GM19452 (cell line): ENCODE measurements at regions not wholly inside any gene's neighbourhood (a gene's known extent, or its start where the extent isn't known, plus 50 kb on each side); places are given as distances from the start of the nearest gene placed in this dataset.

Experiments
- ATAC-seq: cut with Tn5 transposase; IDR thresholded peaks from one replicate; pipeline ENCODE4 v1.9.1; 2021; ENCODE audit not compliant: unreplicated experiment

DNA sequence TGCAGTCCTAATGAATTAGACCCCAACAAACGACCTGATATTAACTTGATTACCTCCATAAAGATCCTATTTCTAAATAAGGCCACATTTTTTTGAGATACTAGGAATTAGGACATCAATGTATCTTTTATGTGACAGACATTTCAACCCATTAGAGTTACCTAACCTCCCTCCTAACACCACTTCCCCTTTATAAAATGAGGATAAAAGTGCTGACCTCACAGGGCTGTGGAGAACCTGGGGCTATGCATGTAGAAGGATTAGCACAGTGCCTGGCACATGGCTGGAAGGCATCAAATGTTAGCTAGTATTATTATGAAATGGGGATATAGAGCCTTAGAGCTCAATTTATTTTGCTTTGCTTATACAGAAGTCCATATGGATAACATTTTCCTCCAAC is 53.5 kb upstream of the LRRN1 start:
- ATAC-seq, result no peak

DNA sequence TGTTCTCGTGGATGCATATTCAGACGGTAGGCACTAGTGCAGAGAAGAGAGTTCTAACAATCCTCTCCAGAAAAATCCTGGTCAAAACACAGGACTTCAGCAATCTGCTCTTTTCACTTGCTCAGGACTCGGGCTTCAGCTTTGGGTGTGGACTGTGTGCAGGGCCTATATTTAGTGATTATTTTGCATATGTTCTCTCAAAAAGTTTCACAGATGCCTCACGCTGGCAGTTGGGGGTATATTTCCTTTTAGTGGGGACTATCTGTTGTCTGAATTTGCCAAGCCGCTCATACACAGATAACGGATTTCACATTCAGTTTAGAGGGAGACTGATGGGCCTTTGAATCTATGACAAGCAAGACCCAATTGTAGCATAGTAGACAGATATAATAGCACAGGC is 54.4 kb upstream of the LRRN1 start:
- no peak for ATAC-seq

DNA sequence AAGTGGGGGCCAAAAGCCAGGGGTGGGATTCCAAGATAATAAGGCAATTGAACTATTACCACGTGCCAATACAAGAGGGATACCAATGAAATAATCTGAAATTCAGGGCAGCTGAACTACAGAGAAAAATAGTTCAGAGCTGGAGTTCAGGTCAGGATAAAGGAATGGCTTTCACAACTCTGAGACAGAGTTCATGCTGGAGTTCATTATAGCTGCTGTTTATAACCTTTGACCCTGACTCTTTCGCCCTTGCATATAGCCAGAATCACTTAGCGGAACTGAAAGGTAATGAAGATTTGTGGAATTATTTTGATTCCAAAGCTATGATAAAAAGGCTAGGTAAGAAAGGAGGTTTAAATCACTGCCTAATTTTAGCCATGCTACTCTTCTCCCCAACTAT is 55.5 kb upstream of the LRRN1 start:
- no peak for ATAC-seq

DNA sequence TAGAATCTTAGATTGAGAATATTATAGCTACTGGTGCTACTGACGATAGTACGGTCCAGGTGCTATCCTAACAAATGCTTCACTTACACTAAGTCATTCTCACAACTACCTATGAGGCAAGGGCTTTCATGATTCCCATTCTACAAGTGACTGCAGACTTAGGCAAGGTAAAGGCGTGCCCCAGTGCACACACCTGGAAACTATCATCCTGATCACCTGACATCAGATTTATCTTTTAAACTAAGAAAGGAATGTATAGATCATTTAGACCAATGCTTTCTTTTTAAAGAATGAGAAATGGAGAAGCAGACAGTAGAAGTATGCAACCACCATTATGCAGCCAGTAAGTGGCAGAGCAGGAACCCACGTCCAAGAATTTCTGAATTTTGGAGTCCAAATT is 59.2 kb upstream of the LRRN1 start:
- no peak for ATAC-seq

DNA sequence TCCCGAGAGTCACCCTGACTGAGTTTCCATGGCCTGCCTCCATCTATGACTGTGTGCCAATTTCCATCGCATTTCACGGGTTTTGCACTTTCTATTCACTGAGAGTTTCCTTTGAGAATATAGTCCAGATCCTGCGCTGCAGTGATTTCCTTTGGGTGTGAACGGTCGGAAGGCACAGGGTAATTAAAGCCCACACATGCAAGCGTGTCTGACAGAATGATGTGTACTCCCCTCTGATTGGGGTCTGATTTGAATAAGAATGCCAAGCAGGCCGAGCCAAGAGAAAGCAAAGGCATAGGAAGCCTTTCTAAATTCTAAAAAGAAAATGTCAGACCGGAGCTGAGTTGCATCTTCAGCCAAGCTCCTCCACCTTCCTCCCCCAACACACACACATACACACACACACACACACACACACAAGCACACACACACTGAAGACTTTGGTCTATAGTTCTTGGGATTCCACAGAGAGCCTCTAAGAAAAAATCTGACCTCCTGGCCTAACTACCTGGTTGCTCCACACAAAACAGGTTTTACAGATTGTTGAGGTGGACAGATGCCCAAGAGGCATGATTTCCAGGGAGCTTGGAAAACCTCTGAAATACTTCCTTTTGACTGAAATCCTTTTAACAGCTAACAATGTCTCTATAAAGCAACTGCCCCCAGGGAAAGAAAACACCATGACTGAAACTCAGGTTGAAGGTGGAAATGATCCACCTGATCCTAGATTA is 59.7 kb upstream of the LRRN1 start:
- ATAC-seq, result no peak

GRCh38 chr3:3737531-3737930 is 61.7 kb upstream of the LRRN1 start:
- ATAC-seq, result no peak

- ATAC-seq, result no peak
Observed at GRCh38 chr3:3735919-3736318, 63.3 kb upstream of the LRRN1 start.

GRCh38 chr3:3734881-3735280 is 64.3 kb upstream of the LRRN1 start:
- no peak for ATAC-seq

DNA sequence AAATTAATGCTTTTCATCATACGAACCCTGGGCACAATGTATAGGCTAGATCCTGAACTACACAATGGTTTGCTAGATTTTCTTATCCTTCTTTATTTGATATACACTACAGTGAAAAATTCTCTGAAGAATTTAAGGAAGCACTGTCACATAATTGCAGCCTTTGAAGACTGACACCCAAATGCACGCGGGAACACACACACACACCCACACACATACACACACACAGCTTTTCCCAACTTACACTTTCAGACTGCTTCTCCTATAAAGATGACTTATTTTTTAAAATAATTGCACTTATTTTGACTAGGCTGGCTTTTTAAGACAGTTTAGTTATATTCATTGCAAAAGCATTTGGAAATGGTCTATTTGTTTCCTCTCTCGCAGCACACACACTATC is 70.0 kb upstream of the LRRN1 start:
- ATAC-seq, result no peak

- ATAC-seq, result no peak
Observed at GRCh38 chr3:3726549-3726948, 72.7 kb upstream of the LRRN1 start.

DNA sequence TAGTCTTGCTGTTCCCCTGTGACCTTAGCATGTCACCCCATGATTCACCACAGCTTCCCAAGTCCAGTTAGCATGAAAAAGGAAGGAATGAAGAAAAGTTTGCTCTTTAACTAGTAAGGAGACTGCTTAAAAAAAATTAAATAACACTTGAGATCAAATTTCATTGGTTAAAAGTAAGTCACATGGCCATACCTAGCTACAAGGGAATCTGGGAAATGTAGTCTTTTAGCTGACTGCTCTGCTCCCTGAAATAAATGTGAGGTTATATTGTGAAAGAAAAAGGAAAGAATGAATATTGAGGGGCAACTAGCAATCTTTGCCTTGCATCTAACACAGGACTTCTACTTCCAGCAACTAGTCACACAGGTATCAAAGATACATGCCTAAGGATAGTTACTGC is 84.7 kb upstream of the LRRN1 start:
- ATAC-seq, result no peak

GRCh38 chr3:3712971-3713370 is 86.3 kb upstream of the LRRN1 start:
- ATAC-seq, result no peak

- ATAC-seq, result no peak
Observed at GRCh38 chr3:3708769-3709115, 90.5 kb upstream of the LRRN1 start.

GRCh38 chr3:3707858-3708768 is 91.1 kb upstream of the LRRN1 start:
- no peak for ATAC-seq

- ATAC-seq, result no peak
Observed at GRCh38 chr3:3705090-3705775, 94.0 kb upstream of the LRRN1 start.

DNA sequence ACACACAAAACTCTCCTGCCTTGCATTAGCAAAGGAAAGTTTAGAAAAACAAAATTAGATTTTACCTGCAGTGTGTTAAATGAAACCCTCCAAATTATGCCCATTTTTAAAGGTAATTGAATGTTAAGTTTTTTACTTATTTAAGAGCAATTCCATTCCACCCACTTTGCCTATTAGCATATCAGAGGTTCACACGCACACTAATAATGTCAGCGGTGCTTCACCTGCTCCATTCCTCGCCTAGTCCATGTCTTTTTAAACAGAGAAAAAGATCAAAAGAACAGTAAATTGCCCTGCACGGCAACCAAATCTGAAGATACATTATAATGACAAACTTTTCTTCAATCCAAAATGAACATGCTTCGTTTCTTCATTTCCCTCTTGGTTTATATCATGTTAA is 97.3 kb upstream of the LRRN1 start:
- ATAC-seq, result no peak

DNA sequence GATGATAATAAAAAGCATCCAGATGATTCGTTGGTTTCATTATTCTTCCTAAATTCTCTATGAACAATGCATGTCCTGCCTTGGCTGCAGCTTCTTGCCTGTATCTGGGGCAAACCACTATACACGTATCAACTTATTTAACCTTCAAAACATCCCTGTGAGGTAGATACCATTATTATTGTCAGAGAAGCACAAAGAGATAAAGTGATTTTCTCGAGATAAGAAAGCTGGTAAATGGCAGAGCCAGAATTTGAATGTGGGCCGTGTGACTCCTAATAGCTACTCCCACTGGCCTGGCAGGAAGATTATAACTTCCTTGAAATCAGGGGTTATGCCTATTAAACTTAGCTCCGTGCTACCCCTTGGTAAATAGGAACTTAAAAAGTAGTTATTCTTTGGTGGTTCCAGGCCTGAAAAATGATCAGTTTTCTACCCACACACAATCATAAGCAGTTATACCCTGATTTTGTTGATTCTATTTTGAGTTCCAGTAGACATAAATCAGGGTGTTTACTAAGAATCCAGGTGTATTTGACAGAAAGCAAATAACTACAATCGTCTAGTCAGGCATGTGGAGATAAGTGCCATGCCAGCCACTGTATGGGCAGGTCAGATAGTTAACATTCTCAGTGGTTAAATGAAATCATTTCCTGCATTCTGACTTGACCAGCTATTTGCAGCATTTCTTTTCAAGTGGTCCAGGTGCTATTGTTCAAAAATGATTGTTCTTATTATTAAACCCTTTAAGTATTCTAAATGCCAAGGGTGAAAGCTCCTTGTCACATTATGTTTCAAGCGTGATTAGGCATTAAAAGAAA is 99.2 kb upstream of the LRRN1 start:
- ATAC-seq, result no peak

DNA sequence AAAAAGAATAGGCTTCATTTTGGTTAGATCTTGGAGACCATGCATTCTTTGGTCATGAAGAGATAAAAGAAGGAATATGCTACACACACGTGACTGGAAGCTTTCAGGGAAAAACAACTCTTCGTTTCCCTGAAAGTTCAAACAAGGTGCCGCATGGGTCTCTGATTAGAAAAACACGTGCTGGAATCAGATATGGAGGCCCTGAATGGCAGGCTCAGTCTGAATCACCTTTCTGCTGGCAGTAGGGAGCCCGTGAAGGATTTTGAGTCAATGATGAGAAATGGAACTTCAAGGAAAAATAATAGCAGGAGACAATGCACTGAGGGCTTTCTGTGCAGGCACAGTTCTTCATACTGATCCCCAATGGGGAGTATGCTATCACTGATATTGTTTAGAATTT is 99.8 kb upstream of the LRRN1 start:
- ATAC-seq, result no peak

DNA sequence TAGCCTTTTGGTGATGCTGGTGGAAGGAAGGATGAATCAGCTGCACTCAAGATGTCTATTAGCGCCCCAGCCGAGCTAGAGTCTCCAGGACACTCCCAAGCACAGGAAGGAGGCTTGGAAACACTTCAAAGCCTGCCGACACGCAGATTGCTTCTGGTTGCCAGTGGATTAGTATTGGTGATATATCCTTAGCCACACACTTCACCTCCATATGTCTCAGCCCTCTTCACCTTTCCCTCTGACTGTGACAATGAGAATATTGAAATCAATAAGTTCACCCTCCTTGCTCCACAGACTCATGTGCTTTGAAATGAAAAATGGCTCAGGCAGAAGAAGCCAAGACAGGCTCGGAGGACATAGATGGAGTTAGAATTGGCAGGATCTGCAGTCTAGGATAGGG is 102.9 kb upstream of the LRRN1 start:
- no peak for ATAC-seq

- no peak for ATAC-seq
Observed at GRCh38 chr3:3693593-3693992, 105.6 kb upstream of the LRRN1 start.
